HCT116 (cell line): ENCODE measurements at regions not wholly inside any gene's neighbourhood (a gene's known extent, or its start where the extent isn't known, plus 50 kb on each side); places are given as distances from the start of the nearest gene placed in this dataset.

Experiments
- CEBPB ChIP-seq: IDR thresholded peaks from 2 replicates; pipeline ENCODE4 v1.6.1; 2012; ENCODE audit warnings: low read depth
- ELF1 ChIP-seq: IDR thresholded peaks from 2 replicates; pipeline ENCODE4 v1.6.1; 2012; ENCODE audit warnings: low read depth, borderline replicate concordance
- POLR2A ChIP-seq: IDR thresholded peaks from 2 replicates; pipeline ENCODE4 v1.7.0; 2011; ENCODE audit warnings: borderline replicate concordance; ENCODE audit not compliant: insufficient read depth, insufficient read length; ENCODE audit errors: extremely low read depth
- YY1 ChIP-seq: IDR thresholded peaks from 2 replicates; pipeline ENCODE4 v1.6.1; 2011; ENCODE audit warnings: low read length, low read depth, moderate library complexity, mild to moderate bottlenecking; ENCODE audit not compliant: insufficient replicate concordance; ENCODE audit errors: extremely low read depth
- TF ChIP-seq, protein P1 (sequence below), 3 experiments: fragments of 200-600 bp in 1 of 3; sonication (generic) in 1 of 3; IDR thresholded peaks in 2 of 3; conservative IDR thresholded peaks in 1 of 3; 2 replicates each; pipeline ENCODE4 v1.5.1; 2012 to 2017; ENCODE audit warnings: low read depth in 2 of 3, low read length in 2 of 3, antibody characterized with exemption in 1 of 3, borderline replicate concordance in 1 of 3, control low read depth in 1 of 3, mild to moderate bottlenecking in 1 of 3, mixed read lengths in 1 of 3, mixed run types in 1 of 3, moderate library complexity in 1 of 3; ENCODE audit not compliant: insufficient read depth in 1 of 3

DNA sequence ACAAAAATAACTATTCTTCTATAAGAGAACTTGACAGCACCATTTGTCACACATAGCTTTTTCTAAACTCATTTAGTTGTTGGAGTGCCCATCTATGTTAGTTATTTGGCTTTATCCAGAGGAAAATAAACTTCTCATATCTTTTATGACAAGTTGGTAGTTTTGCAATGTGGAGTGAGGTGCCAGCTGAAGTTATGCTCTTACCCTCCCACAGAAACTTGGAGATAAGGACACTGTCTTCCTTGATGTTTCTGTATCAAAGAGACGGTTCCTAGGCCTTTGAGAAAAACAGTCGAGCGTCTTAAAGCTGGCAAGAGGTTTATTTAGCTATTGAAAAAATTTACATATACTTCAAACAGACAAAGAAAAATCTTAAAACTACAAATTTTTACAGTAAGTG lies 1079.7 kb downstream of the SLITRK1 start:
- TF ChIP-seq, protein P1, sequence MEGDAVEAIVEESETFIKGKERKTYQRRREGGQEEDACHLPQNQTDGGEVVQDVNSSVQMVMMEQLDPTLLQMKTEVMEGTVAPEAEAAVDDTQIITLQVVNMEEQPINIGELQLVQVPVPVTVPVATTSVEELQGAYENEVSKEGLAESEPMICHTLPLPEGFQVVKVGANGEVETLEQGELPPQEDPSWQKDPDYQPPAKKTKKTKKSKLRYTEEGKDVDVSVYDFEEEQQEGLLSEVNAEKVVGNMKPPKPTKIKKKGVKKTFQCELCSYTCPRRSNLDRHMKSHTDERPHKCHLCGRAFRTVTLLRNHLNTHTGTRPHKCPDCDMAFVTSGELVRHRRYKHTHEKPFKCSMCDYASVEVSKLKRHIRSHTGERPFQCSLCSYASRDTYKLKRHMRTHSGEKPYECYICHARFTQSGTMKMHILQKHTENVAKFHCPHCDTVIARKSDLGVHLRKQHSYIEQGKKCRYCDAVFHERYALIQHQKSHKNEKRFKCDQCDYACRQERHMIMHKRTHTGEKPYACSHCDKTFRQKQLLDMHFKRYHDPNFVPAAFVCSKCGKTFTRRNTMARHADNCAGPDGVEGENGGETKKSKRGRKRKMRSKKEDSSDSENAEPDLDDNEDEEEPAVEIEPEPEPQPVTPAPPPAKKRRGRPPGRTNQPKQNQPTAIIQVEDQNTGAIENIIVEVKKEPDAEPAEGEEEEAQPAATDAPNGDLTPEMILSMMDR (IDR thresholded peaks at IDR 0.05 in 2 of 3, conservative IDR thresholded peaks at IDR 0.05 in 1 of 3; ENCODE audit: borderline replicate concordance in 1 of 3, insufficient read depth in 1 of 3, low read depth in 2 of 3, low read length in 2 of 3): no peak
- TF ChIP-seq YY1: no peak
- TF ChIP-seq POLR2A: no peak
- TF ChIP-seq CEBPB: no peak
- TF ChIP-seq ELF1: no peak
